GM21526 (cell line): ENCODE measurements at regions not wholly inside any gene's neighbourhood (a gene's known extent, or its start where the extent isn't known, plus 50 kb on each side); places are given as distances from the start of the nearest gene placed in this dataset.

Source experiments
- ATAC-seq: cut with Tn5 transposase; IDR thresholded peaks from one replicate; pipeline ENCODE4 v1.9.1; 2021; ENCODE audit warnings: moderate library complexity; ENCODE audit not compliant: unreplicated experiment, low FRiP score

DNA sequence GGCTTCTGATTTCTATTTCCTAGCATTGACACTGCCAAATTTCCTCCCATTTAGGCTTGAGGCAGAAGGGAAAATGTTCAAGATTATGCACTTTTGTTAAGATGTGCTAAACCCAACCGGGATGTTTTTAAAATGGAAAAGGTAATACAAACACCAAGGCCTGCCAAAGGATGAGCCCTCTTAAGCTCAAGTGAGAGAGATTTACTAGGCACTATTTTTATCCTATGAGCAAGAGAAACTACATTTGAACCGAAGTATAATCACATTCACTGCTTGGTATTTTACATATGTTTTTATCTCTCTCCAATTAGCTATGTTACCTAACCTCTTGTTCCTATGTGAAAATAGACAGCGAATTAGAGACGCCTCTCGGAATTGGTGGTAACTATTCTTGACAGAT is 295.8 kb downstream of the GABRB3 start:
- ATAC-seq, result no peak

DNA sequence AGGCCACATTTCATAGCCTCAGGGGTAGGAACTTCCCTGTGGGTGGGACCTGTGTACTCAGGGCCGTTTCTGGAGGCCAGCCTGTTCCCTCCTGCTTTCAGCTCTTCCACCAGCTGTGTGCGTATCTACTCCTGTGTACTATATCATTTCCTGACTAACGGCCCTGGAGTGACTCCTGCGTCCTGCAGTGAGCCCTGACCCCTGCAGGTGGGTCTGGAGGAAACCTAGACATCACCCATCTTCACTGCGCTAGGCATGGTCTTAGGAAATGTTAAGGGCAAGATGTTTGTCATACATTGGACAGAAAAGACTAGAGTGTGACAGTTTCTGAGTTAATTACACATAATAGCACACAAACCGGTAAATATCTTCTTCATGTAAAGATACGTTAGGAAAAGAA is 297.3 kb downstream of the GABRB3 start:
- ATAC-seq, result no peak

DNA sequence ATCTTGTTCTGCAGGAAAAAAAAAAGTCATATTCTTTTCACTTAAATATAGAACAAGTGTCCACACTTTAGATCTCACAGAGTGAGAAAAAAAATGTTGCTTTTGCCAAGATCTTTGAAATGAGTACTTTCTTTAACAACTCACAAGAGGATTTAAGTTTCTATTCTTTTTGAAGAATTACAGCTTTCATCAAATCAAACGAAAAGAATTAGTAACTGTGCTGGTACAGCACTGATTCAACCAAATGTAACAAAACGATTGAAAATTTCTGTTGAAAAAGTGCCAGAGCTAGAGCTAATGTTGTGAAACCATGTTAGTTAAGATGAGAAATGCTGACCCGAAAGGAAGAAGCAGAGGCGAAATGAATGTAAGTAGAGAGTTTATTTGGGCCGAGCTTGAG is 300.2 kb downstream of the GABRB3 start:
- ATAC-seq, result no peak

DNA sequence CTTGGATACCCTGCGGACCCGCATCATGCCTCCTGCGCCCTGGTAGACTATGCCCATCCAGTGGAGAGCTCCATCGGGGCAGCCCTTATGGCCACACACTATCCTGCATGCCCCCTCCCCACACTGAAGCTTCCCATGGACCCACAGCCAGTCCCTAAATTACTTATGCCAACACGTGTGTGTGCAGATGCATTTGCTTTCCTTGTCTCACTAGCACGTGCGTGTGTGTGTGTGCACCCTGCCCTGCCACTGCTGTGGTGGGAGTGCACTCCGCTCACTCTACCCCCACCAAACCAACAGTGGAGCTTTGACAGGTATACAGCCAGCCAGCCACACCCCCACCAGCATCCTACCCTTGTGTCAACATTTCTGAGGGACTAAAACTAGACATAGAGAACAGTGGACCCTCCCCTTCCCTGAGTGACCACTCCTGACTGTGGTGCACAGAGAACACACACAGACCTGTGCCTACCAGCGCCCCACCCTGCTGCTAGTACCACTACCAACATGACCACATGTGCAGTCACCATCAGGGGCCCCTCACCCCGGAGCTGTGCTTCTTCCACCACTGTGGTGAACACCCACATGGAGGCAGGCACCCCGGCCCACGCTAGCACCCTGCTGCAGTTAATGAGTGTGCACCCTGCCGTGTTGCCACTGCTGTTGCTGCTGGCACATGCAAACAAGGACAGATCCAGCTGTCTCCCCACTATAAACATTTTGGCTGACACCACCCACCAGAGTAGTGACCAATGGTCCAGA is 310.8 kb downstream of the GABRB3 start:
- ATAC-seq, result no peak

DNA sequence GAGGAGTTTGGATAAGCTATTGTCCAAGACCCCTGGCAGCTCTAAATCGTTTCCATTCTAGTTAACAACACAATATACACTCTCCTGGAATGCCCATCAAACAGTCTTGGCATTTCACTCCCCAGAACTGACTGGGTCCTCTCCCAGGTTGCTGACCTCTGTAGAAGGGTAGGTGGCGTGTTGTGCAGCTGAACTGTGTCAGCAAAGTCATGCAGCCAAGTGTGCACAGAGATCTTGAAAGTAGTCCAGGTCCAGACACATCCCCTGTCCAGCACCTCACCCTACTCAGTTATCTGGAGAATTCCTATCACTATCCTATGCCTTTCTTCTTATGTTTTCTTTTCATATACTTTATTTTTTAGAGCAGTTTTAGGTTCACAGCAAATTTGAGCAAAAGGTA is 312.7 kb downstream of the GABRB3 start:
- ATAC-seq, result no peak

DNA sequence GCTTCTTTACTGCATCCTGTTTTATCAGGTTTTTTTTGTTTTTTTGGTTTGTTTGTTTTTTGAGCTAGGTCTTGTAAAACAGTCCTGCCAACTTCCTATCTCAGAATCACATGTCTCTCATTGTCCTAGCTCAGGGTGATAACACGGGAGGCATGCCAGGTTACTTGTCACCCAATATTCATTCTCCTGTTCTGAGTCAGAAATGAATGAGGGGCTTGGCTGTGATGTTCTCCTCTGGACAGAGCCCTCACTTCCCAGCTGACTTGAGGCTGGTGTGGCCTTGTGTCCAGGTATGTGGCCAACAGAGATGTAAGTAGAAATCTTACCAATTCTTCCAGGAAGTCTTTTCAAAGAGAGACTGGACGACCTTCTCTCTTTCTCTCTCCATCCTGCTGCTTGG is 317.0 kb downstream of the GABRB3 start:
- ATAC-seq, result no peak

DNA sequence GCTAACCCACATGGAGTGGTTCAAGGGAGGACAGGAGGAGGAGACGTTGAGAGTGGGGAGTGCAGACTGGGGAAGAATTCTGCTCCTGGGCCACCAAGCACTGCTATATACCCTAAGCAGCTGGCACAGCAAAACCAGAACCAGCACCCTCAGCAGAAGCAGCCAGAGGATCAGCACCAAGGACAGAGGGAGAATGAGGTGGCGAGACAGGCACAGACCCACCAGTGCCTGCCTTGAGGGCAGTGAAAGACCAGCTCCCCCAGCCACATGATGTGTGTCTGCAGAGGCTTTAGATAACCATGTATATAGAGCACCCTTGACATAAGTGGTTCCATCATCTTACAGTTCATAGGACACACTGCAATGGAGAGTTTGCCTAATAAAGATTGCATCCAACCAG is 319.0 kb downstream of the GABRB3 start:
- ATAC-seq, result no peak

DNA sequence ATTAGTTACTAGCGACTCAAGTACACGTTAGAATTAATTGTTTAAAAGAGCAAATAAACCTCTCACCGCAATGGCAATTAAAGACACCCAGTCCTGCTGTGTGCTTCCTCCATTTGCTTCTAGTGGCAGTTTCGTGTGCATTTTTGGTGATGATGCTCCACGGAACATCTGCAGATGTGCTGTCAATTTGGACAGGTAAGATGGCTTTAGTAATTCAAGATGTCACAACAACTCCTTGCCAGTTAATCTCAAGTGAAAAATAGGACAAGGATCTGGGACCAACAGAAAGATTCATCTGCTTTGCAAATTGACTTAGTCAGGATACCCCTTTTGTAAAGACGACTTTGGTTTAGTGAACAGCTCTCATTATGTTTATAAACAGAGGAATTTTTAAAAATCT is 320.9 kb downstream of the GABRB3 start:
- no peak for ATAC-seq

DNA sequence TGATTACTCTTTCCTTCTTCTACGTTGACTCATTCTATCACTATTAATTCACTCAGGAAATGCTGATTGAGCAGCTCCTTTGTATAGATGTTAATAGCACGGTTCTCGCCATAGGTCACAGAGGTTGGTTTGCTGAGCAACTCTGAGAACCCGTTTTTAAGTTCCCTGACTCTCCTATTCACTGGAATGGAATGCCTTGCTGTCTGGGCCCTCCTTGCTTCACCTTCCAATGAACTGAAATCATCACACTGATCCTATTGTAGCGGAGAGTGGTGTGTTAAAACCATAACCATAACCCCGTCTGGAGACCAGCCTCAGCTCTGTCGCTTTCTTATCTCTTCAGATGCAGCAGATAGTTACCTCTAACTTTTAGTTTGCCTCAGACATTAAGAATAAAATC is 323.6 kb downstream of the GABRB3 start:
- ATAC-seq, result no peak

DNA sequence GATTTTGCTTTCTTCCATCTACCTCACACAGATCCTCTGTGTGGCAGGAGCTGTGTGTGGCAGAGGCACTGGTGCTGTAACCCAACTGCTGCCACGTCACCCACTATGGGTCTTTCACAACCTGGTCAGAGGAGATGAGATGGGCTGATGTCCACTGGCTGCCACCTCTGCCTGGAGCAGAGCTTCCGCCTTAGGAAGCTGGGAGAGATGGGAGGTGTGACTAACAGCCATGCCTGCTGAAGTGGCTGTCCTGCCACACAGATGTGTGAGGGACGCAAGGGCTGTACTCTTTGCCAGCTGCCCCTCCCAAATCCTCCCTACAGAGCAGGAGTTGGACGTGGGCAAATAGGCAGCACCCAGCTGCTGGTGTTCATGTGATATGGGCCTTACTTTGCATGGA is 329.5 kb downstream of the GABRB3 start:
- no peak for ATAC-seq

DNA sequence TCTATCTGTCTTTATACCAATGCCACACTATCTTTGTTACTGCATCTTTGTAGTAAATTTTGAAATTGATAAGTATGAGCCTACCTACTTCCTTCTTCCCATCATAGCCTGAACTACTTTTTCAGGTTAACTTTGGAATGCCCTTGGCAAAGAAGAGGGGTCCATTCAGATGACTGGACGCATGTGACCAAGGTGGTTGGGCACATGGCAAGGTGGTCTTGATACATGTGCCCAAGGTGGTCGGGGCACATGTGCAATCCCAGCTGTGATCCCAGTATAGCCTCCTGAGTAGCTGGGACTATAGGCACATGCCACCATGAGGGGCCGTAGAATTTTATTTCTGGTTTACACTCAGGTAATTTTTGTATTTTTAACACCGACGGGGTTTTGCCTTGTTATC is 330.2 kb downstream of the GABRB3 start:
- ATAC-seq, result no peak

DNA sequence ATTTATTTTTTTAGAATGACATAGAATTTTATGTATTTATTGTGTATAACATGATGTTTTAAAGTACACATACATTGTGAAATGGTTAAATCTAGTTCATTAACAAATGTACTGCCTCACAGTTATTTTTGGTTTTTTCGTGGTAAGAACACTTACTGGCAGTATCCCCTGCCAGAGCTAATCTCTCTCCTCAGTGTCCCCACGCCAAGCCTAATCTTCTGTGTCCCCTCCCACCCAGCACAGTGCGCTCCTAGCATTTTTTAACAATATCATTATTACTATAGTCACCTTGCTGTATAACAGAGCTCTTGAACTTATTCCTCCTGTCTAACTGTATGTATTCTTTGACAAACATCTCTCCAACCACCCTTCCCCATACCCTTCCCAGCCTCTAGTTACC is 333.2 kb downstream of the GABRB3 start:
- ATAC-seq, result no peak

DNA sequence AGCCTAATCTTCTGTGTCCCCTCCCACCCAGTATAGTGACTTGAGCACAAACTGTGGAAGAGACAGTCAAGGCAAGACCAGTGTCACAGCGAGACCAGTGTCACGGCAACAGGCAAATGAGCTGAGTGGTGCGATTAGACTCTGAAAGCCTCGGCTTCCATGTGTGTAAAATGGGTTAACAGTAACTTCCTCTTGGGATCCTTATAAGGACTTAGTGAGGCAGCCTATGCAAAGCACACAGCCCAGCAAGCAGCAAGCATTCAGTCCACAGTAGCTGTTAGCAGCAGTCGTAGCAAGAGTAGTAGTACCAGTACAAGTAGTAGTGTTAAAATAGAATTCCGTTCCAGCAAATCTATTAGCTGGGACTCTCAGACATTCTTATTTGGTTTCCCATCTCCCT is 334.1 kb downstream of the GABRB3 start:
- ATAC-seq, result no peak

DNA sequence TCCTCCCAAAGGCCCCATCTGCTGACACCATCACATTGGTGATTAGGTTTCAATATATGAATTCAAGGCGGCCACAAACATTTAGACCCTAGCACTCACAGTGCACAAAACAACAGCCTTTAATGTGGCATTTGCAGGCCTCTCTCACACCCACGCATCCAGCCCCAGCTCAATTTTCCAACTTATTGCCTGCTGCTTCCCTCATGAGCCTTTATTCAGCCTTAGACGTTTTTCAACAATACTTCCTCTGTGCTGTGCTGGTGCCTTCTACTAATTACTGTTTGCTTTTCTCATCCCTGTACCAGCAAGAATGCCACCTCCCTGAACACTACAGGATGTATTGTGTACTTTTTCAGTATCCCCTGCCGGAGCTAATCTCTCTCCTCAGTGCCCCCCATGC is 334.6 kb downstream of the GABRB3 start:
- no peak for ATAC-seq

DNA sequence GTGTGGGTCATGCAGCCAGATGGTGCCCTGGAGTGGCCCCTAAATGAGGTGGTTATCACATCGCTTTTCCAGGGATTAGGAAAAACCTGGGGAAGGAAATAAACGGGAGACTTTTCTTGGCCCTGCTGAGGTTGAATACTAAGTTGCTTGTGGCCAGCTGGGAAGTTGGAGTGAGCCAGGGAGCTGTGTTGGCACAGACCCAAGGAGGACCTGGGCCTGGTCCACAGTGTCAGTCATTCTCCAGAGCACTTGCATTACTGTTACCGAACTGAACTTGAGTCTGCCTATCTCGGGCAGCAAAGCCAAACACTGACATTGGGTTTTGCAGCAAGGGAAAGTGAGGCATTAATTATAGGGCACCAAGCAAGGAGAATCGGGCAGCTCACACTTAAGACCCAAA is 339.0 kb downstream of the GABRB3 start:
- no peak for ATAC-seq

DNA sequence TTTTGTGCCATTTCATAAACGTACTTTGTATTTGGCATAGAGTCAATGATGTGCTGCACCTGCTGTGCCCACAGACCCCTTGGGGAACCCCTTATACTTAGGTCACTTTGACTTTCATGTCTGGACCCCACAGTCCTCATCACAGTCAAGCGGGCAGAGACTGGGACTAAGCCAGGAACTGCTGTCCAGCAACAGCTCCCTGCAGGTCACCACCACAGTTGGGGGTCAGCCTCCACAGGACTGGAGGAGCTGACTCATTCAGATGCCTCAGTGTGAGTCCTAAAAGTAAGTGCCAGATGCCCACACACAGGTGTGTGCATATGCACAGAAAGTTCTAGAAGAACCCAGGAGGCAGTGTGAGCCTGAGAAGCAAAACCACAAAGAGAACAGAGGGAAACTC is 339.8 kb downstream of the GABRB3 start:
- ATAC-seq, result no peak

DNA sequence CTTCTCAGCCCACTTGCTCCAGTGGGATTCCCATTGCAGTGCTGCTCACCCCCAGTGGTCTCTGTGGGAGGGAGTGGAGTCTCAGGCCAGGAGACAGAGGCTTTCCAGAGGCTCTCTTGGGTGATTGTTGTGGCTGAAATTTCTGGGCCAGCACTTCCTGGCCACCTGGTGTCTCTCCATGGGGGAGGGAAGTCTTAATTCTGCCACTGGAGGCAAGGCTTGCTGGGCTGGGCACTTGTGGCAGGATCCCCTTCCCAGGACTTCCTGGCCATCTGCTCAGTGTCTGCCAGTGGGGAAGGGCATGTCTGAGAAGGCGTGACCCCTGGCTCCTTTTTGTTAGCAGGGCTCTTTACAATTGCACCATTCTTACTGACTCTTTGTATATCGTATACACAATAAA is 351.8 kb downstream of the GABRB3 start:
- ATAC-seq, result no peak

DNA sequence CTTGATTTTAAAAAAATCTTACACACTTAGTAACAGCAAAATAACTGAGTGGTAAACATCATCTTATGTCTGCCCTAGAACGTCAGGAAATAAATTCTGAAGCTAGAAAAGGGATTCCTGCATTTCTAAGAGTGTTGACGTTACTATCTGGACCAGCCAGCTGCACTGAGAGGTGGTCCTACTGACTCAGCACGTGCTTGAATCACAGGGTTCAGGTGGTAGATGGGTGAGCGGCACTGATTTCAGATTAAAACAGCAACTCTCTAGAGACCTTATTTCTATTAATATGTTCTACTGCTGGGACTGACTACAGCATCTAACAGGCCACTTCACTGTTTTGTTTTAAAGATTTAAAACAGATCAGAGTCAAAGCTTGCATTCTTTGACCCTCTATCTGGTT is 377.2 kb downstream of the GABRB3 start:
- no peak for ATAC-seq

DNA sequence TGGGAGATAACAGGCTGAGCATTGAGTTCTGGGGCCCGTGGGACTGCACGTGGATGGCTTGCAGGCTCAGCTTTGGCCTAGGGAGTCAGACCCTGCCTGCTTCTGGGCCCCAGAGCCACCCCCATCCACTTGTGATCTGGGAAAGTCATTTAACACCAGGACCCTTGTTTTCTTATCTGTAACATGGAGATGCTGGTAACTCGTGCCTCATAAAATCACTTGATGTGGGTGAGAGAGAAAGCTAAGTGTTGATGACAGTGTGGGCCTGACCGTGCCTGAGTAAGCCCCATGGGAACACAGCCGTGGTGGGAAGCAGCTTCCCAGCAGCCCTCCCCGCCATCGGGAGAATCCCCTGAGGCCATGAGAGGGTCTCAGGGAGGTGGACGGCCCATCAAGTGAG is 378.1 kb downstream of the GABRB3 start:
- ATAC-seq, result no peak

DNA sequence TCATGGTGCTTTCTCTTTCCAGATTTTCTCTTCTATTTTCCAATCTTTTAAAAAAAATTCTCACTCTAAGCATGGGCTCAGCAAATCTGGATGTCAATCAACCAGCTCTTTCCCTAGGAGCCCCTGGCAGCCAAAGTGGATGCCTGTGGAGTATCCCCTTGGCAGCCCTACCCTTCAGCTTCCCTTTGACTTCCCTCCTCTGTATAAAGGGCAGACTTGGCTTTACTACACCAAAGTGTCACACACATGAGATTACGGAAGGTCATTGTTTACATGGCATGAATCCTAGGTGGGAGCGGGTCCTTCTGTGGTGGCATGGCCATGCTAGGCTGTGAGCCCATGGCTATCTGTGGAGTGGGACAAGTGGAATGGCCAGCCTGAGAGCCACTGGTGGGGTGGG is 379.9 kb downstream of the GABRB3 start:
- ATAC-seq, result no peak

DNA sequence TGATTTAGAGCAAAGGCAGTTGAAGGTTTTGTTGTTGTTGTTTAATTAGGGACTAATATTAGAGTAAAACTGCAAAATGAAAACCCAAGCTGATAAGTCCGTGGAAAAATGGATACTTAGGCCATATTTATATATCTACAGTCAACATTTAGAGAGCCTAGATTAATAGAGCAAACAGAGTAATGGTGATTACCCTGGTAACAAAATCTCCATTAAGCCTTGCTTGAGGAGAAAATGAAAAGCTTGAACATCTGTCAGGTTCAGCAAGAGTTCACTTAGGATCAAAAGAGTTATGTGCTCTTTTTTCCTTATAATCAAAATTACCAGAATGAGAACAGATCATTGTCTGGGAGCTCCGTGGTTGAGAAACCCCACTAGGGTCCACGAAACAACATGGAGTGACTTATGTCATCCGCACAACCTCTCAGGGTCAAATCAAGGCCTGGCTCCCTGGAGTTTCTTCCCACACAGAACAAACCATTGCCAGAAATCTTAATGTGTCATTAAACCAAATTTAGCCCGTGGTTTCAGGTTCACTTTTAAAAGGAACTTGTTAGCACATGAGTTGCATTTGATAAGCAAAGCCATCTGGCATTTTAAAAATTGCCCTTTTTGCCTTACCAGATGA is 381.2 kb downstream of the GABRB3 start:
- ATAC-seq, result no peak

DNA sequence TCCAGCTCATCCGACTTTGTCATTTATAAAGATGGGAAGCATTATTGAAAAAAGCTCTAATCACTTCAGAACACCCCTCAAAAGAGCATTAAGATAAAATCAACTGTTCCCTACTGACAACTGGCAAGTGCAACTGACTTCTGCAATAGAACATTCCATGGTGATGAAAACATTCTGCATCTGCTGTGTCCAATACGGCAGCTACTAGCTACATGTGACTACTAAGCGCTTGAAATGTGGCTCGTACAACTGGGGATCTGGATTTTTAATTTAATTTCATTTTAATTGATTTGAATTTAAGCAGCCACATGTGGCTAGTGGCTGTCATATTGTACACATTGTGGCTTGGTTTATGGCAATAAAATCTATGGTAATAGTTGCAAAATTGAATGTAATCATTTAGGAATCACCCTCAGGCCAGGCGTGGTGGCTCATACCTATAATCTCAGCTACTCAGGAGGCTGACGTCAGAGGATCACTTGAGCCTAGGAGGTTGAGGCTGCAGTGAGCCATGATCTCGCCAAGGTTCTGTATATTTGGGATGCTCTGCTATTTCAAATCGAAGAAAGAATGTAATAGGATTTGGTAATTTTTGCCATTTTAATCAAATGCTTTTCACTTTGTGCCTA is 390.3 kb downstream of the GABRB3 start:
- no peak for ATAC-seq
